GM13976 (cell line): ENCODE measurements at regions not wholly inside any gene's neighbourhood (a gene's known extent, or its start where the extent isn't known, plus 50 kb on each side); places are given as distances from the start of the nearest gene placed in this dataset.

Experiments used
- DNase-seq: peaks from one replicate; pipeline ENCODE4 v3.0.0; 2012; ENCODE audit warnings: low spot score
- in situ Hi-C: fragments of 300-500 bp; cut with MboI; formaldehyde crosslinking; loops from one replicate; pipeline ENCODE4 v1.12.0; 2022; ENCODE audit warnings: low sequenced_read_pairs, mixed read lengths, inconsistent platforms; ENCODE audit not compliant: unreplicated experiment
- TF ChIP-seq, protein P1 (sequence below): IDR thresholded peaks from 2 replicates; pipeline ENCODE4 v1.5.1; 2012; ENCODE audit warnings: borderline replicate concordance, mild to moderate bottlenecking; ENCODE audit not compliant: insufficient read depth; ENCODE audit errors: extremely low read depth, missing control alignments, control extremely low read depth

DNA sequence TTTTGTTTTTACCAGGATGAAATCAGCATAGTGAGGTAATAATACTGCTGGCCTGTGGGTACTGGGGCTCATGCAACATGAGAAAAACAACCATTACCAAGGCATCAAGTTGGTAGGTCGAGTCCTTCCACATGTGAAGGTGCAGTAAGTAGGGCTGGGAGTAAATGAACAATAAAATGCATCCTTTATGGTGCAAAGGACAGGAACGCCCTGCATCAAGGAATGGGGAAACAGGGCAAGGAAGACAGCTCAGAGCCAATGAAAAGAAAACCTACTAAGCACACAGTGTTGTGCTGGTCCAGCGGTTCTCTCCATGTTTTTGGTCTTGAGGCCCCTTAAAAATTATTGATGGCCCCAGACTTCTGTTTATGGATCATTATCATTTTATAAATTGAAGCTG, 168.5 kb upstream of the TPM1 start:
- TF ChIP-seq, protein P1, sequence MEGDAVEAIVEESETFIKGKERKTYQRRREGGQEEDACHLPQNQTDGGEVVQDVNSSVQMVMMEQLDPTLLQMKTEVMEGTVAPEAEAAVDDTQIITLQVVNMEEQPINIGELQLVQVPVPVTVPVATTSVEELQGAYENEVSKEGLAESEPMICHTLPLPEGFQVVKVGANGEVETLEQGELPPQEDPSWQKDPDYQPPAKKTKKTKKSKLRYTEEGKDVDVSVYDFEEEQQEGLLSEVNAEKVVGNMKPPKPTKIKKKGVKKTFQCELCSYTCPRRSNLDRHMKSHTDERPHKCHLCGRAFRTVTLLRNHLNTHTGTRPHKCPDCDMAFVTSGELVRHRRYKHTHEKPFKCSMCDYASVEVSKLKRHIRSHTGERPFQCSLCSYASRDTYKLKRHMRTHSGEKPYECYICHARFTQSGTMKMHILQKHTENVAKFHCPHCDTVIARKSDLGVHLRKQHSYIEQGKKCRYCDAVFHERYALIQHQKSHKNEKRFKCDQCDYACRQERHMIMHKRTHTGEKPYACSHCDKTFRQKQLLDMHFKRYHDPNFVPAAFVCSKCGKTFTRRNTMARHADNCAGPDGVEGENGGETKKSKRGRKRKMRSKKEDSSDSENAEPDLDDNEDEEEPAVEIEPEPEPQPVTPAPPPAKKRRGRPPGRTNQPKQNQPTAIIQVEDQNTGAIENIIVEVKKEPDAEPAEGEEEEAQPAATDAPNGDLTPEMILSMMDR, result no peak
- no peak for DNase-seq
- in situ Hi-C loops, result no loop called here

DNA sequence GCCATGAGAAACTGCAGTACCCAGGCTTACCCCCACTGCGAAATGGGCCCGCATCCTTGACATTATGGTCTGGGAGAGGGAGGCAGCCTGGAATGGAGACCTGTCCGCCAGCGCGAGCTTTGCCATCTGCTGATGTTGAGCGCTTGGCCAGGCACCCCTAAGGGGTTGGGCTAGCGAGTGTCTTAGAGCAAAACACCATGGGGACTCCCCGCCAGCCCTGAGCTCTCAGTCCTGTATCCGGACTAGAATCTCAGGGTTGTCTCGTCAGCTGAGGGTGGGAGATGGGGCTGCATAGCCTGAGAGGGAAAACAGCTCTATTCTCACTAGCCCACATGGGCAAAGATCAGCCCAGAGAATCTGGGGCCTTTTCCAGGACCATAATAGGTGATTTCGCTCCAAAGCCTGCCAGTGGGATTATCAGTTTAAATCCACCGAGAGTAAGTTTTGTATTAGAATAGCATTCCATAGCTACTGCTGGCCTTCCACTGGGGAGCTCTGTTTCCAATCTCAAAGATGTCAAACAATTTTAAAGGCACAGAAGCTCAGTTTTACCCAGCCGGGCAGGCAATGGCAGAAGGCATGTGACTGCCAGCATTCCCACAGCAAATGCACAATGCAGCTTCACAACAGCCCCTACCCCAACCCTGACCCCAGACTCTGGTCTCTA, 167.5 kb upstream of the TPM1 start:
- in situ Hi-C loops, result no loop called here

DNA sequence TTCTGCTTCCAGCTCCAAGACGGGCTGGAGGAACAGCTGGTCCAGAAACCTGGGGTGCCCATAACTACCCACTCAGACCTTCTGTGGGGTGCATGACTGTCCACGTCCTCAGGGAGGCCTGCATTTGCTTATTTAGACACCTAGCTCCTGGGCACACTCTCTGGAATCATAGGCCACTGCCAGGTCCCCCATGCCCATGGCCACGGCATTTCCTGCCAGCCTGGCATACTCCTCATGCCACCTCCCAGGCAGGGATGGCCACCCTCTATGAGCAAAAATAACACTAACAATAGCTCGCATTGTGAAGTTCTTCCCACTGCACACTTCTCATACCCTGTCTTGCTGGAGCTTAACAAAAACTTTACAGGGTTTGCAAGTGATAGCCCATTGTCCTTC, 166.9 kb upstream of the TPM1 start:
- no peak for DNase-seq
- TF ChIP-seq, protein P1, result no peak
- in situ Hi-C loops, result no loop called here

More for the DNA sequence above, 167.5 kb upstream of the TPM1 start:
- TF ChIP-seq, protein P1, result no peak
- DNase-seq, result no peak

DNA sequence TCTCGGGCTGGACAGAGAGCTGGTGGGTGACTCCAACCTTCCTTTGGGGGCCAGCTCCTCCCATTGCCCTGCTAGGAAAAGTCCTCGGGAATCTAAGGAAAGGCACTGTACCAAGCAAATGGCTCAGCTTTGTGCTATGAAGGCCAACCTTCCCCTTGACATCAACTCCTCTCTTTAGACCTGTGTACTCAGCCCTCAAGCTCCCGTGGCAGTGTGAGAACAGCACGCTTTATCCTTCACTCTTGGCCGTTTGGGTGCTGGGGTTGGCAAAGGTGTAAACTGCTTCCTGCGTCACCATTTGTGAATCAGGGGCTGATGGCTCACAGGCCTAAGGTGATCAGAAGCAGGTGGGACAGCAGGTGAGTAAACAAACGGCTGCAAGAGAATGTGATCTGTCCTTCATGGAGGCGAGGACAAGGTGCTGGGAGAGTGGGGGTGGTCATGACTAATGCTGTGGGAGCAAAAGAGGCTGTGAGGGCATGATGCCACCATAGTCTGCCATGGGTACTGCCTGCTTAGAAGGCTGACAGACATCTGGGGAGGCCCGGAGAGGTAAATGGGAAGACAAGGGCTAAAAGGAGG, 165.2 kb upstream of the TPM1 start:
- TF ChIP-seq, protein P1, result no peak
- in situ Hi-C loops, result no loop called here
- no peak for DNase-seq

DNA sequence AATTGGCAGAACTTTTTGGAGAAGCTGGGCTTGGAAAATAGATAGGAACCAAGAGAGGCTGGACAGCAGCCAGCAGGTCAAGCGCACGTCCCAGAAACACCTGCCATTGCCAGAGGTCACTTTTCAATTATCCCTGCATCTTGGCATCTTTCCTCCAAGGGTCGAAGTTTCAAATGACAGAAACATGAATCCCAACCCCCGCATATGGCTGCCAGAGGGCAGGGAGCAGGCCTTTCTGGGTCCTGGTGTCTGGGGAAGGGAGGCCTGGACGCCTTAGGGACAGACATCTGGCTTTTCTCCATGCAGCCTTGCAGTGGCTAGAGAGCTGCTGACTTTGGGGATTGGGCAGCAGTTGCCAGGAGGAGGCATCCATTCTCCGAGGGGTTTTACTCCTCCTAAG, 164.5 kb upstream of the TPM1 start:
- TF ChIP-seq, protein P1, result no peak
- in situ Hi-C loops, result no loop called here
- DNase-seq, result no peak

DNA sequence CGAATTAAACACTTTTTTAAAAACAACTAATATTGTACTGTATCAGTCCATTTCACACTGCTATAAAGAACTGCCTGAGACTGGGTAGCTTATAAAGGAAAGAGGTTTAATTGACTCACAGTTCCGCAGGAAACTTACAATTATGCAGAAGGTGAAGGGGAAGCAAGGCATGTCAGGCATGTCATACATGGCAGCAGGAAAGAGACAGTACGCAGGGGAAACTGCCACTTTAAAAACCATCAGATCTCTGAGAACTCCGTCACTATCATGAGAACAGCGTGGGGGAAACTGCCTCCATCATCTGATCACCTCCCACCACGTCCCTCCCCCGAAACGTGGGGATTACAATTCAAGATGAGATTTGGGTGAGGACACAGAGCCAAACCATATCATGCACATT, 162.8 kb upstream of the TPM1 start:
- in situ Hi-C loops, result no loop called here
- DNase-seq, result no peak
- TF ChIP-seq, protein P1, result no peak
